ENCODE measurements at regions not wholly inside any gene's neighbourhood (a gene's known extent, or its start where the extent isn't known, plus 50 kb on each side); places are given as distances from the start of the nearest gene placed in this dataset.

- DNase-seq (ENCODE audit: low read depth, low spot score), result peak; percentile 54
- in situ Hi-C loops (cut with HindIII; ENCODE audit: low pct_unique_long_range_greater_than_20kb, low sequenced_read_pairs), result no loop called here
Measured at GRCh38 chr1:67889953-67890567, 56.8 kb upstream of the GNG12 start.

DNA sequence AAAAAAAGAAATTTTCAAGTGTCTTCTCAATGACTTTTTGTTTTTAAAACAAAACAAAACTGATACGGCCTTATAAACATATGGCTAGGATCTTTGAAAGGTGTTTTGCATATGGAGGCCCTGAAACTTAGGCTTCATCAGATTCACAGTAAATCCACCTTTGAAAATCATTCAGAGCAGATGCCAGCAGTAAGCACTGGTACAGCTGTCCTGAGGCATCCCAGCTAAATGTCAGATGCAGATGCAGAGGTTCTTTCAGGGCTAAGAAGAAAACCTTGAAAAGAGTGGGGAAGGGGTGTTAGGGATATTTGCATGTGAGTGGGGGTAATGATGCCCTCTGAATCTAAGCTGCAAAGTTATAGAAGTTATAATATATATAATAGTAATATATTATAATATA, 56.2 kb upstream of the GNG12 start:
- no peak for DNase-seq (ENCODE audit: low read depth, low spot score)
- in situ Hi-C loops (cut with HindIII; ENCODE audit: low pct_unique_long_range_greater_than_20kb, low sequenced_read_pairs), result no loop called here

- DNase-seq (ENCODE audit: low read depth, low spot score), result peak; percentile 29
- in situ Hi-C loops (cut with HindIII; ENCODE audit: low pct_unique_long_range_greater_than_20kb, low sequenced_read_pairs), result no loop called here
Measured at GRCh38 chr1:67888216-67889106, 55.2 kb upstream of the GNG12 start.

- in situ Hi-C loops (cut with HindIII; ENCODE audit: low pct_unique_long_range_greater_than_20kb, low sequenced_read_pairs), result no loop called here
Measured at GRCh38 chr1:67887146-67887545, 53.9 kb upstream of the GNG12 start.

DNA sequence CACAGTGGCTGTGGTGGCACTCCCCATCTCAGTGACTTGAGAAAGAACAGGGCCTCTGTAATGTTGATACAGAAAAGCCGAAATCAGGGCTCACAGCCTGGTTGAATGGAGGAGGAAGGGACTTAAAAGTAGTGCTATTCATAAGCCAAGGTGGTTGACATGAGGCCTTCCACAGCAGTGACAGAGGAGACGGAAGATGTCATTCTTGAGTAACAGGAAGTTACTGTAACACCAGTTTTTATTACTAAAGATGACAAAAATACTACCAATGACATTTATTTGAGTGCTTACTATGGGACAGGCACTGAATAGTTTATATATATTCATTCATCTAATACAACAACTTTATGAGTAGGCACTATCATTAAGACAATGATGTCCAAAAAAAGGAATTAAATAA, 52.8 kb upstream of the GNG12 start:
- in situ Hi-C loops (cut with HindIII; ENCODE audit: low pct_unique_long_range_greater_than_20kb, low sequenced_read_pairs), result no loop called here
- DNase-seq (ENCODE audit: low read depth, low spot score), result no peak

More at GRCh38 chr1:67887146-67887545, 53.9 kb upstream of the GNG12 start:
- no peak for DNase-seq (ENCODE audit: low read depth, low spot score)

- in situ Hi-C loops (cut with HindIII; ENCODE audit: low pct_unique_long_range_greater_than_20kb, low sequenced_read_pairs), result no loop called here
- no peak for DNase-seq (ENCODE audit: low read depth, low spot score)
Measured at GRCh38 chr1:67883069-67883468, 49.8 kb upstream of the GNG12 start.
